Mucosa of stomach (tissue), 1 donor: ENCODE measurements at regions not wholly inside any gene's neighbourhood (a gene's known extent, or its start where the extent isn't known, plus 50 kb on each side); places are given as distances from the start of the nearest gene placed in this dataset.

Experiments used
- H3K27me3 ChIP-seq: one replicate; pipeline ENCODE4 v1.7.0; 2013; ENCODE audit warnings: mild to moderate bottlenecking, low read length; ENCODE audit not compliant: control insufficient read depth, insufficient read depth
- H3K36me3 ChIP-seq: one replicate; pipeline ENCODE4 v1.7.0; 2013; ENCODE audit warnings: low read length; ENCODE audit not compliant: control insufficient read depth, insufficient read depth
- H3K4me1 ChIP-seq: one replicate; pipeline ENCODE4 v1.7.0; 2013; ENCODE audit warnings: mild to moderate bottlenecking, low read length; ENCODE audit not compliant: control insufficient read depth, insufficient read depth
- H3K4me3 ChIP-seq: one replicate; pipeline ENCODE4 v1.7.0; 2013; ENCODE audit warnings: low read length
- H3K9ac ChIP-seq: one replicate; pipeline ENCODE4 v1.7.0; 2013; ENCODE audit warnings: mild to moderate bottlenecking, low read length, moderate library complexity
- H3K9me3 ChIP-seq: one replicate; pipeline ENCODE4 v1.7.0; 2013; ENCODE audit warnings: mild to moderate bottlenecking, low read length, moderate library complexity; ENCODE audit not compliant: control insufficient read depth
- donor health status: Pancreatic carcinoma.

- Histone ChIP-seq H3K4me1 (no peaks in the 10 kb centered on the region), H3K9me3 (no peaks in the 10 kb centered on the region), H3K9ac (no peak overlapping the region), H3K36me3 (no peaks in the 10 kb centered on the region), H3K27me3 (no peaks in the 10 kb centered on the region), H3K4me3 (no peak overlapping the region)
These were observed 180.9 kb upstream of the ACVR2A start for GRCh38 chr2:147663962-147664361.

DNA sequence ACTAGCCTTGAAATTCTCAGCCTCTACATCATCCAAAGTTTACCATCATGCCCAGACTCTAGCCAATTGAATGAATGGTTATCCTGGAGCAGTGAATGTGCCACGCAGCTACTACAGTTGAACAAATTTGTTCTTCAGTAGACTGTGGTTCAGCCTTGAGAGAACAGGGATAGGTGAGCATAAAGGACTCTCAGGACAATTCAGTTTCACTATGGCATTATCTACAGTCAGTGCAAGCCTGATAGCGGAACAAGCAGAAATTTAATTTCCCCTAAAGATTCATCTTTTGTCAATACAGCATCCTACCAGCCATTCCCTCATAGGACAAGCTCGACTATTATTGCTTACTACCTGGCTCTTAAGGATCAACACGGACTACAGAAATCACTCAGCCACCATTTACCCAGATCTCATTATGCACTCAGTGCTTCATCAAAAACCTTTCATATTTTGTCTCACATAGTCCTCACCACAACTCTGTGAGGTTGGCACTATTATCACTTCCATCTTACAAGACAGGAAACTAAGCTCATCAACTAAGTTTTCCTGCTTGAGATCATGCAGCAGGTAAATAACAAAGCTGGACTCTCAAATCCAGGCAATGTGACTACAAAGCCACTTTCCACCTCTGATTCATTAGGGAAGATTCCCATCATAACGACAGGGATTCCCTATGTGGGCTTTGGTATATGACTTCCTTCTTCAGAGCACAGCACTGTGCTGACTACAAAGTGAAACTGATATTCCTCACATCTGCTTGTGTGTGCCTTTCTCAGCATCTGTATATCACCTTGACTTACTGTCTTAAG is 181.5 kb upstream of the ACVR2A start:
- Histone ChIP-seq H3K27me3 (no peaks in the 10 kb centered on the region), H3K9me3 (no peaks in the 10 kb centered on the region), H3K9ac (no peak overlapping the region), H3K36me3 (no peaks in the 10 kb centered on the region), H3K4me1 (no peaks in the 10 kb centered on the region), H3K4me3 (no peak overlapping the region)

DNA sequence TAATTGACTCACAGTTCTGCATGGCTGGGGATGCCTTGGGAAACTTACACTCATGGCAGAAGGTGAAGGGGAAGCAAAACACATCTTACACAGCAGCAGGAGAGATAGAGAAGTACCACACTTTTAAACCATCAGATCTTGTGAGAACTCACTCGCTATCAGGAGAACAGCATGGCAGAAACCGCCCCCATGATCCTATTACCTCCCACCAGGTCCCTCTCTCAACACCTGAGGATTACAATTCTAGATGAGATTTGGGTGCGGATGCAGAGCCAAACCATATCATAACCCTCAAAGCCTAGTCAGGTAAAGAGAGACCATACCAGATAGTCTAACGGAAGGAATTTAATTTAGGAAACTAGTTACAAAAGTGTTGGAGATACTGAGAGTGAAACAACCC is 182.6 kb upstream of the ACVR2A start:
- H3K4me3 ChIP-seq: no peak overlapping the region
- H3K9ac ChIP-seq: no peak overlapping the region
- no peaks in the 10 kb centered on the region for H3K4me1 ChIP-seq
- H3K9me3 ChIP-seq: no peaks in the 10 kb centered on the region
- no peaks in the 10 kb centered on the region for H3K36me3 ChIP-seq
- no peaks in the 10 kb centered on the region for H3K27me3 ChIP-seq

DNA sequence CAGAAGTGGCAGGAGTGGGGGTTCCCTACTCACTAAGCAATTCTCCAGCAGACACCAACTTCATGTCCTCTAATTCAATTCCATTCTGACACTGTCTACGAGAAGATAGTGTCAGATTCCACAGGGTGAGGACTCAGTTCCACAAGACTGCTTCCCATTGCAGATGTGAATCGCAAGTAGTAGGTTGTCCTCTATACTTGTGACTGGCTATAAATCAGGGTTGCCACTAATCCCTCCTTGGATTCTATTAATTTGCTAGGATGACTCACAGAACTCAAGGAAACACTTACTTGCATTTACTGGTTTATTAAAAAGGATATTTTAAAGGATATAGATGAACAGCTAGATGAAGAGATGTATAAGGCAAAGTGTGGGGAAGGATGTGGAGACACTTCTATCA is 184.1 kb upstream of the ACVR2A start:
- H3K36me3 ChIP-seq: no peaks in the 10 kb centered on the region
- no peak overlapping the region for H3K4me3 ChIP-seq
- no peaks in the 10 kb centered on the region for H3K27me3 ChIP-seq
- no peaks in the 10 kb centered on the region for H3K4me1 ChIP-seq
- H3K9me3 ChIP-seq: no peaks in the 10 kb centered on the region
- H3K9ac ChIP-seq: no peak overlapping the region

- no peak overlapping the region for H3K4me3 ChIP-seq
- H3K4me1 ChIP-seq: no peaks in the 10 kb centered on the region
- no peaks in the 10 kb centered on the region for H3K9me3 ChIP-seq
- H3K9ac ChIP-seq: no peak overlapping the region
- no peaks in the 10 kb centered on the region for H3K36me3 ChIP-seq
- no peaks in the 10 kb centered on the region for H3K27me3 ChIP-seq
These were observed 185.8 kb upstream of the ACVR2A start for GRCh38 chr2:147659051-147659450.

GRCh38 chr2:147657086-147658000 is 187.5 kb upstream of the ACVR2A start:
- Histone ChIP-seq H3K27me3 (no peaks in the 10 kb centered on the region), H3K4me3 (no peak overlapping the region), H3K9ac (no peak overlapping the region), H3K4me1 (no peaks in the 10 kb centered on the region), H3K36me3 (no peaks in the 10 kb centered on the region), H3K9me3 (no peaks in the 10 kb centered on the region)

DNA sequence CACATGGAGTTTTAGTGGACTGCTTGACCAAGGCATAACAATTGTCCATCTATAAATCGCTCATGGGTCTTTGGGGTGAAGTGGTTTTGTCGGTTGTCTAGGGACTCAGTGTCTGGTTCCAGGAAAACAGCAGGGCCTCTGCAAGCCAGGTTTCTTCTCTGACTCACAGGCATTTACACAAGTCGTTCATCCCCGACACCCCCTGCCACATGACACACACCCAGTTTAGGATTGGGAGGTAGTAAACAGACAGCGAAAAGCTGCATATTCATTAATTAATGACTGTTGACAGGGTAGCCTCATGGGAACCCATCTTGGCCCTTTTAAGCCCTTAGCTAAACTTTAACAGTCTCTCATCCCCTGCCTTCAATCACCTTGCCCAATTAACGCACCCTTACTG is 194.8 kb upstream of the ACVR2A start:
- no peaks in the 10 kb centered on the region for H3K36me3 ChIP-seq
- no peak overlapping the region for H3K4me3 ChIP-seq
- no peaks in the 10 kb centered on the region for H3K9me3 ChIP-seq
- H3K4me1 ChIP-seq: peaks cover 24% of the 10 kb centered on the region
- no peaks in the 10 kb centered on the region for H3K27me3 ChIP-seq
- no peak overlapping the region for H3K9ac ChIP-seq

- Histone ChIP-seq H3K9me3 (no peaks in the 10 kb centered on the region), H3K9ac (no peak overlapping the region), H3K27me3 (no peaks in the 10 kb centered on the region), H3K4me1 (peaks cover 24% of the 10 kb centered on the region), H3K4me3 (no peak overlapping the region), H3K36me3 (no peaks in the 10 kb centered on the region)
These were observed 195.5 kb upstream of the ACVR2A start for GRCh38 chr2:147649286-147649685.

GRCh38 chr2:147648471-147648870 is 196.4 kb upstream of the ACVR2A start:
- Histone ChIP-seq H3K4me3 (no peak overlapping the region), H3K36me3 (no peaks in the 10 kb centered on the region), H3K27me3 (no peaks in the 10 kb centered on the region), H3K9me3 (no peaks in the 10 kb centered on the region), H3K9ac (no peak overlapping the region), H3K4me1 (peaks cover 24% of the 10 kb centered on the region)

- no peaks in the 10 kb centered on the region for H3K27me3 ChIP-seq
- H3K9me3 ChIP-seq: no peaks in the 10 kb centered on the region
- H3K36me3 ChIP-seq: no peaks in the 10 kb centered on the region
- H3K4me3 ChIP-seq: no peak overlapping the region
- peaks cover 24% of the 10 kb centered on the region for H3K4me1 ChIP-seq
- no peak overlapping the region for H3K9ac ChIP-seq
These were observed 197.0 kb upstream of the ACVR2A start for GRCh38 chr2:147647816-147648215.

GRCh38 chr2:147646818-147647468 is 197.9 kb upstream of the ACVR2A start:
- no peaks in the 10 kb centered on the region for H3K9me3 ChIP-seq
- H3K27me3 ChIP-seq: no peaks in the 10 kb centered on the region
- H3K4me1 ChIP-seq: peaks cover 24% of the 10 kb centered on the region
- H3K36me3 ChIP-seq: no peaks in the 10 kb centered on the region
- no peak overlapping the region for H3K4me3 ChIP-seq
- H3K9ac ChIP-seq: no peak overlapping the region

- H3K9ac ChIP-seq: no peak overlapping the region
- H3K4me1 ChIP-seq: peaks cover 17% of the 10 kb centered on the region
- H3K4me3 ChIP-seq: no peak overlapping the region
- no peaks in the 10 kb centered on the region for H3K9me3 ChIP-seq
- H3K27me3 ChIP-seq: no peaks in the 10 kb centered on the region
- H3K36me3 ChIP-seq: no peaks in the 10 kb centered on the region
These were observed 200.3 kb upstream of the ACVR2A start for GRCh38 chr2:147644491-147644890.
